ENCODE measurements at regions not wholly inside any gene's neighbourhood (a gene's known extent, or its start where the extent isn't known, plus 50 kb on each side); places are given as distances from the start of the nearest gene placed in this dataset.
"Not testable (repeated sequence)": the region's sequence is repeated elsewhere in the genome, so short reads cannot be mapped to it uniquely, and the experiment has no call there.

DNA sequence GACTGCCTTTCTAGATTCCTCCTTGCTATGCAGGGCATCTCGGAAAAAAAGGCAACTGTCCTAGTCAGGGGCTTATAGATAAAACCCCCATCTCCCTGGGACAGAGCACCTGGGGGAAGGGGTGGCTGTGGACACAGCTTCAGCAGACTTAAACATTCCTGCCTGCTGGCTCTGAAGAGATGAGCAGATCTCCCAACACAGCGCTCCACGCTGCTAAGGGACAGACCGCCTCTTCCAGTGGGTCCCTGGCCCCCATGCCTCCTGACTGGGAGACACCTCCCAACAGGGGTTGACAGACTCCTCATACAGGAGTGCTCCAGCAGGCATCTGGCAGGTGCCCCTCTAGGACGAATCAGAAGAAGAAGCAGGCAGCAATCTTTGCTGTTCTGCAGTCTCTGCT, 87.9 kb upstream of the GOLGA6L6 start:
- not testable (repeated sequence) for TF ChIP-seq MAFK (IDR thresholded peaks at IDR 0.05; ENCODE audit: low read depth, low read length); CEBPB (IDR thresholded peaks at IDR 0.05; ENCODE audit: low read depth, low read length); POLR2A (IDR thresholded peaks at IDR 0.05; ENCODE audit: low read depth, low read length); RAD21 (IDR thresholded peaks at IDR 0.05; ENCODE audit: low read length); NFE2L2 (IDR thresholded peaks at IDR 0.05; ENCODE audit: low read depth, low read length); MAZ (IDR thresholded peaks at IDR 0.05; ENCODE audit: borderline replicate concordance, low read depth, low read length); RCOR1 (IDR thresholded peaks at IDR 0.05; ENCODE audit: insufficient replicate concordance, low read length); RFX5 (IDR thresholded peaks at IDR 0.05; ENCODE audit: low read depth, low read length); CHD1 (IDR thresholded peaks at IDR 0.05; ENCODE audit: low read depth, low read length)
- TF ChIP-seq, protein P1, sequence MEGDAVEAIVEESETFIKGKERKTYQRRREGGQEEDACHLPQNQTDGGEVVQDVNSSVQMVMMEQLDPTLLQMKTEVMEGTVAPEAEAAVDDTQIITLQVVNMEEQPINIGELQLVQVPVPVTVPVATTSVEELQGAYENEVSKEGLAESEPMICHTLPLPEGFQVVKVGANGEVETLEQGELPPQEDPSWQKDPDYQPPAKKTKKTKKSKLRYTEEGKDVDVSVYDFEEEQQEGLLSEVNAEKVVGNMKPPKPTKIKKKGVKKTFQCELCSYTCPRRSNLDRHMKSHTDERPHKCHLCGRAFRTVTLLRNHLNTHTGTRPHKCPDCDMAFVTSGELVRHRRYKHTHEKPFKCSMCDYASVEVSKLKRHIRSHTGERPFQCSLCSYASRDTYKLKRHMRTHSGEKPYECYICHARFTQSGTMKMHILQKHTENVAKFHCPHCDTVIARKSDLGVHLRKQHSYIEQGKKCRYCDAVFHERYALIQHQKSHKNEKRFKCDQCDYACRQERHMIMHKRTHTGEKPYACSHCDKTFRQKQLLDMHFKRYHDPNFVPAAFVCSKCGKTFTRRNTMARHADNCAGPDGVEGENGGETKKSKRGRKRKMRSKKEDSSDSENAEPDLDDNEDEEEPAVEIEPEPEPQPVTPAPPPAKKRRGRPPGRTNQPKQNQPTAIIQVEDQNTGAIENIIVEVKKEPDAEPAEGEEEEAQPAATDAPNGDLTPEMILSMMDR (conservative IDR thresholded peaks at IDR 0.05; ENCODE audit: low read depth, low read length) = not testable (repeated sequence)
- TF ChIP-seq, protein P2, sequence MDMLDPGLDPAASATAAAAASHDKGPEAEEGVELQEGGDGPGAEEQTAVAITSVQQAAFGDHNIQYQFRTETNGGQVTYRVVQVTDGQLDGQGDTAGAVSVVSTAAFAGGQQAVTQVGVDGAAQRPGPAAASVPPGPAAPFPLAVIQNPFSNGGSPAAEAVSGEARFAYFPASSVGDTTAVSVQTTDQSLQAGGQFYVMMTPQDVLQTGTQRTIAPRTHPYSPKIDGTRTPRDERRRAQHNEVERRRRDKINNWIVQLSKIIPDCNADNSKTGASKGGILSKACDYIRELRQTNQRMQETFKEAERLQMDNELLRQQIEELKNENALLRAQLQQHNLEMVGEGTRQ (IDR thresholded peaks at IDR 0.05; ENCODE audit: low read depth, low read length) = not testable (repeated sequence)
